Epithelial cell of proximal tubule (primary cell): ENCODE measurements at regions not wholly inside any gene's neighbourhood (a gene's known extent, or its start where the extent isn't known, plus 50 kb on each side); places are given as distances from the start of the nearest gene placed in this dataset.
"Not testable (repeated sequence)": the region's sequence is repeated elsewhere in the genome, so short reads cannot be mapped to it uniquely, and the experiment has no call there.

ENCODE experiments used
- DNase-seq: peaks from one replicate; pipeline ENCODE4 v3.0.0-alpha.2; 2011; ENCODE audit warnings: low read depth
- H3K4me3 ChIP-seq: 2 replicates; pipeline ENCODE4 v1.5.1; 2011; ENCODE audit warnings: low read depth, mild to moderate bottlenecking, low read length
- CTCF ChIP-seq: conservative IDR thresholded peaks from 2 replicates; pipeline ENCODE4 v1.5.1; 2012; ENCODE audit warnings: low read depth, mild to moderate bottlenecking, low read length

- TF ChIP-seq CTCF: no peak
- DNase-seq: no peak
- H3K4me3 ChIP-seq: no peak overlapping the region
These were observed 126.0 kb upstream of the CIBAR2 start for GRCh38 chr16:85238233-85238647.

- TF ChIP-seq CTCF: no peak
- DNase-seq: no peak
- no peak overlapping the region for H3K4me3 ChIP-seq
These were observed 127.0 kb upstream of the CIBAR2 start for GRCh38 chr16:85239239-85239638.

GRCh38 chr16:85239871-85240270 is 127.6 kb upstream of the CIBAR2 start:
- no peak for TF ChIP-seq CTCF
- no peak for DNase-seq
- no peak overlapping the region for H3K4me3 ChIP-seq

GRCh38 chr16:85240982-85241924 is 129.0 kb upstream of the CIBAR2 start:
- no peak for DNase-seq
- no peak for TF ChIP-seq CTCF
- no peak overlapping the region for H3K4me3 ChIP-seq

- no peak for DNase-seq
- no peak overlapping the region for H3K4me3 ChIP-seq
- no peak for TF ChIP-seq CTCF
These were observed 129.9 kb upstream of the CIBAR2 start for GRCh38 chr16:85242140-85242539.

GRCh38 chr16:85243308-85243707 is 131.0 kb upstream of the CIBAR2 start:
- no peak overlapping the region for H3K4me3 ChIP-seq
- TF ChIP-seq CTCF: no peak
- no peak for DNase-seq

- DNase-seq, H3K4me3 ChIP-seq: not testable (repeated sequence)
These were observed 132.2 kb upstream of the CIBAR2 start for GRCh38 chr16:85244452-85244851.
